ENCODE measurements at regions not wholly inside any gene's neighbourhood (a gene's known extent, or its start where the extent isn't known, plus 50 kb on each side); places are given as distances from the start of the nearest gene placed in this dataset.

DNA sequence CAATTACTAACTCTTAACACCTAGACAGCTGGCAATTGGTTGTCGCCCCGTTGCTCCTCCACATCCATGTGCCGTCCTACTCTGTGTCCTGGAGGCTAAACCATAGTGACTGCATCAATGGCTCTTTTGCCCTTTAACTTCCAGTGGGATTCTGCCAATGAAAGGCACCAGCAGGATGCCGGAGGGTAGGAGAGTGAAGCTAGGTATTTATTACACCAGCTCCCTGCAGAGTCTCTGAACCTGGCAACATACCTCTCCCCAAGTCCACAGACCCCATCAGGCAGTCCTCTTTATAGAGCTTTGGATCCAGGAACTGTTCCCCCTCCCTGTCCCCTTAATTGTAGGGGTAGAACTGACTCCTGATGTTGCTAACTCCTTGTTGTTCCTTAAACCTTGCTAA, 426.8 kb downstream of the HNRNPD start:
- no peak for DNase-seq (ENCODE audit: low read depth)

DNA sequence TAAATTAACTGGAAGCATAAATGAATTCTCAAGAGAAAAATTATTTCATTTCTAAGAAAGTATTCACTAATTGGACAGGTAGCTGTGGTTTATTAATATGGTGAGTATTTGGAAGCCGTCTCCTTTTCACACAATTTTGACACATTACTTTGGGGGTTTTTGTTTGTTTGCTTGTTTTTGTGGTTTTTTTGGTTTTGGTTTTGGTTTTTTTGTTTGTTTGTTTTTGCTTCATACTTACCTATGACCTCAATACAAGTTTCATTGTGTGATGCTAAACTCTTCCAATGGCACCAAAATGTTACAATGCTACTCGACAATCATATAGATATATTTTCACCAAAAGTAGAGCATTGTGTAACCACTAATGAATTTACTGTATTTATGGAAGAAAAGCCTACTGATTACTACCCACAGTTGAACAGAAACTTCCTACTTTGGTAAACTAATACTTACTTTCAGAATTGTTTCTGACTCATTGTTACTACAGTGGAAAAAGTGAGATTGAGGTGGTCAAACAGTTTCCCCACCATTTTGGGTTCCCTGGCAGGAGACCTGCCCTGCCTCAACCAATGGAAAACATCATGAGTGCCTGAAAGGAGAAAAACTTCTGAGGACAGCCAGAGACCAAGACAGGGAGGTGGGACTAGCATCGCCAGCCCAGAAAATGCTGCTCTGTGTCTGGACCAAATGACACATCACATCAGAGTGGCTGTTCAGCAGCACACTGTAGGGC, 443.1 kb downstream of the HNRNPD start:
- DNase-seq (ENCODE audit: low read depth): no peak

DNA sequence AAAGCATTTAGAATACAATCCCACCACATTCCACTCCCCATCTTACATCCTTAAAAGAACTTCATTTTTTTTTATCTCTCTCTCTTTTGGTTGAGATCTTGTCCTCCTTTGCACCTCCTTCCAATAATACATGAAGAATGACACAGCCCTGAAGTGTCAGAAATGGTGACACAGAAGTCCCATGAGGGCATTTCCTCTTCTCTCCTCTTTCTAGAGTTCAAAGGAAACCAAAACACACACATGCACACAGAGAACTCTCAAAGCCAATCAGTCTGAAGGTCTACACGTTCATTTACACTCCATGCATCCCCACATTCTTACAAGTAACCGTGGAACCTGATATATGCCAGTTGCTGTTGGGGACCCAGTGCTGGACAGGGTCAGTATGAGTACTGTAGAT, 450.7 kb downstream of the HNRNPD start:
- no peak for DNase-seq (ENCODE audit: low read depth)

DNA sequence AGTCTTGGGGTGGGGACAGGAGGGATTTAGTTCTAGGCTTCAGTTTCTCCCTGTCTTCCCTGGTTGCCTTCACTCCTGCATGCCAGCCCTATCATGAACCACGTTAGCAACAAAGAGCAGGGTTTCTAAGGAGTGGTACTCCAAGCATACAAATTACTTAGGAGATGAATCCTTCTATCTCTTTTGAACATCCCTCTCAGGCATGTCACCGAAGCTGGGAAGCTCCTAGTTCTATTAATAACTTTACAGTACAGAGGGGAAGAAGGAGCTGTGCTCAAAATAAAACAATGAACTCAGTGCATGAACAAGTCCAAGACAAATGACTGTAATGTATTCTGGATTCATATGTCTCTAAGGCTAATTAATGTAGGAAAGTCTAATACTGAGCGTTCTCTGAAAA, 450.6 kb upstream of the RASGEF1B start:
- no peak for DNase-seq (ENCODE audit: low read depth)

DNA sequence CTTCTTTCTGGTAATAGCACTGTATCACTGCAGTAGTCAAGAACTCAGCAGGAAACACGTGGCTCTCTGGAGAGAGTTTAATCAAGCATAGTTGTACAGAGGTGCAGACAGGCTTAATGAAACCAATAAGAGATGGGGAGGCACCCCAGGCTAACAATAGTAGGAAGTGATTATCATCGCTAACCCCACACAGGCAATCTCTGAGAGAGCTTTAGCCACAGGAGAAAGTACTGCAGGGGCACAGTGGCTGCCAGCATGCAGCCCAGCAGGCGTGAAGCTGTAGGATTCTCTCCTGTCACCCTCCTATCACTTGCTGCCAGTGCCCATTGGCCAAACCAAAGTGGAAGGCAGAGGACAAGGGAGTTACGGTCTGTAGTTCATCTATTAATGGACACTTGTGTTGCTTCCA, 450.0 kb upstream of the RASGEF1B start:
- DNase-seq (ENCODE audit: low read depth): no peak

DNA sequence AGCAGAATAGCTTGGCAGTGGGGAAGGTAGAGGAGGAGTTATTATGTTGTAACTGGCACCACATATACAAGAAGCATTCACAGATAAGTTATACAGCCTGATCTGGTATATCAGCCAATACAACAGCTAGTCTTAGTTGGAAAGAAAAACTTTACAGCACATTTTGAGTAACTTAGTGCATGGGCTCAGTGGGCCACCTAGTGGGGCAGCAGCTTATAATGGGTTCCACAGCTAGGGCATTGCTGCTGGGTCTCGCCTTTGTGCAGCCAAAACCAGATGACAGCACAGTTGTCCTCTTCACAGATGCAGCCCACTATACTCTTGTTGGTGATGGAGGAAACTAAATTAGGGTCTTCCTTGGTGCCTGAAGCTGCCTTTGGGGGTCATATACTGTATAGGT, 448.1 kb upstream of the RASGEF1B start:
- no peak for DNase-seq (ENCODE audit: low read depth)

DNA sequence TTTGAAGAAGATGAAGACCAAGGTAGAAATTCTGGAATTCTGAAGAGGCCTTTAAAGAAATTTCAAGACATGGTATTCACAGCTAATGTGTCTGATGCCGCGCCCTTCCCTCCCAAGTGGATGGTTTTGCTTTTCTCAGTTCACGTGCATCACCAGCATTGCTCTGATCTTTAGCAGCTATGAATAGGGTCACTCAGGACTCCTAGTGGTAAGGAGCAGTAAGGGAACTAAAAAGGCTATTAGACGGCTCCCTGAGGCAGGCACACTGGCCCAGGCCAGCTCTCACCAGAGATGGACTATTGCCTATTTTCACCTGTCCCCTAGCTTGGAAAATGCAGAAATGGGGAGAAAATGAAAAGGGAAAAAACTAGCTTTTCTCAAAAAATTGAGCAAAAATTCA, 447.5 kb upstream of the RASGEF1B start:
- no peak for DNase-seq (ENCODE audit: low read depth)

DNA sequence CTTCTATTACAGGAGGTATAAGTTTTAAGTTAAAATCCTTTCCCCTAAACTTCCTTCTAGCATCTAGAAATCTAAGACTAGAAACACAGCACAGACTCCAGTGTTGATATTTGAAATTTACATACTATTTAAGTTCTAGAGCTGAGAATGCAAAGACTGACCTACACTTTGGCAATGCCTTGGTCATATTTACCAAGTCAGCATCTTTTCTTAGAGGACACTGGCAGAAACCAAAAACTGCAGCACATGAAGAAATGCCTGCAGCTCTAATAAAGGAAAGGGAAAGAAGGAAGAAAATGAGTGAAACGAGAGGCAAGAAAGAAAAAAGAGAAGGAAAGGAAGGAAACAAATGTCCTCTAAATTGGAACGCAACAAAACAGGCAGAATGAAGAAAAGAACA, 443.7 kb upstream of the RASGEF1B start:
- DNase-seq (ENCODE audit: low read depth): no peak

DNA sequence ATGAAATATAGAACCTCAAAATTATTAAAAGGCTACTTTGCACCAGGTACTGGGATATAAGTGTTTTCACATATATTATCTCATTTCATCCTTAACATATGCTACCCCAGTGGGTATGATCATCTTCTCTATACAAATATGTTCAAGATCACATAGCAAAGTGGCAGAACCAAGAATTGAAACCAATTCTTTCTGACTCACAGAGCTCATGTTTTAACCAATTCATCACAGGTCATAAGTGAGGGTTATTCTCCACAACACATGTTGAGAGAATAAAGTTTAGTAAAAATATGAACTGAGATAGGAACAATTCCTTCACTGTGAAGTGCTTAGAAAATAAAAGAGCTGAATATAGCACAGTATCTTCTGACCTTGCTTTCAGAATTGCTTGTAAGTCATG, 442.9 kb upstream of the RASGEF1B start:
- no peak for DNase-seq (ENCODE audit: low read depth)

DNA sequence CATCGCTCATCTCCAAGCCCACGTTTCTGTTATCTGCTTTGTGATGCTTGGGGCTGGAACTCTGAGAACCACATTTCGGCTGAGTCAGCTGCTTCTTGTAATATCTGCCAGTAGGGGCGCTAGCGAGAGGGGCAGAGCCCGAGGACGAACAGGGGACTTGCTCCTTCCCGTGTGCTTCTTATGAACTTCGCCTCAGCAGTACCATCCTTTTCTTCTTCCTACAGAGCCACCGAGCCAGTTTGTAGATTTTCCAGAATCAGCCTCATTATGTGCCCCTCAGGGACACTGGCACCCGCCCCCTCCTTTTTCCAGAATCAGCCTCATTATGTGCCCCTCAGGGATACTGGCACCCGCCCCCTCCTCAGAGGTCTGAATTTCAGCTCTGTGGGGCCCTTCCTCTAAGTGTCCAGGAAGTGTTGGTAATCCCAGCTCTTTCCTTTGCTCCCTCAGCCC, 441.7 kb upstream of the RASGEF1B start:
- DNase-seq (ENCODE audit: low read depth): peak; percentile 5

DNA sequence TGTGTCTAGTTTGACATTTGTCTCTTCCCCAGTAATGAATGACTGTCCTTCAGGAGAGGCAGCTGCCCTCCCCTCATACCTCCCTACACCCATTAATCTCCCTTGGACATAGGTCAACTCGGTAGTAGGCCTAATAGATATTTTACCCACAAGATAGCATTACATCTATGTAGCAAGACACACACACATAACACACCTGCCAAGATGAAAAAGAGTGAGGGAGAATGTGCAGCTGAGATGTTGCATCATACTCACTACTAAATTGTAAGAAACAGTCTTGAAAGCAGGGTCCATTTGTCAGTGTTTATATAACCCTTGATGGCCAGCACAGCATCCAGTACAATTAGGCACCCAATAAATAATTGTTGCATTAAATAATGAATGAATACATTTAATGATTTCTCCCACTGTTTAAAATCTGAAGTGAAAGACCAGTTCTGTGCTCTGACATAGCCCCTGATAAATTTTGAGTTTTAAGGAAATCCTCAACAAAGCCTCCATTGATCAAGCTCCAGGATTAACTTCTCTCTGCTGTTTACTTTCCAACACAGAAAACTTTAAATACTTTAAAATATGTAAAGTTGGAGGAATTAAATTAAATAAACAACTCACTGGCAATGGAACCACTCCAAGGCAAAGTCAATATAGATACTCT, 440.8 kb upstream of the RASGEF1B start:
- DNase-seq (ENCODE audit: low read depth): no peak

DNA sequence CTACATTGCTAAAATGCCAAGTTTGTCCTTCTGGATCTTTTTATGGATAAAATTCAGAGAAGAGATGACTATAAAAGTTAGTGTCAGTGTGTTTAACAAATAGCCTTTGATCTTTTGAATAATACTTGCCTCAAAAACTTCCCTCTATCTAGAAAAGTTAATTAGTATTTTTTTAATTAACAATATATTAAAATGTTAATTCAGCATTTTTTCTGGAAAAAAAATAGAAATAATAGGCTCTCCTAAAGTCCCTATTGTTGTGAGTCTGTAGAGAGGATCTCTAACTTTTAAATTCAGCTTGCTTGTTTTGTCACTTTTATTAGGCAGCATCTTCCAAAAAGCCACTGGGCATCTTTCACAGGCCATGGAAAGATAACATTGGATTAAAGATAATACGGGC, 435.2 kb upstream of the RASGEF1B start:
- DNase-seq (ENCODE audit: low read depth): no peak

DNA sequence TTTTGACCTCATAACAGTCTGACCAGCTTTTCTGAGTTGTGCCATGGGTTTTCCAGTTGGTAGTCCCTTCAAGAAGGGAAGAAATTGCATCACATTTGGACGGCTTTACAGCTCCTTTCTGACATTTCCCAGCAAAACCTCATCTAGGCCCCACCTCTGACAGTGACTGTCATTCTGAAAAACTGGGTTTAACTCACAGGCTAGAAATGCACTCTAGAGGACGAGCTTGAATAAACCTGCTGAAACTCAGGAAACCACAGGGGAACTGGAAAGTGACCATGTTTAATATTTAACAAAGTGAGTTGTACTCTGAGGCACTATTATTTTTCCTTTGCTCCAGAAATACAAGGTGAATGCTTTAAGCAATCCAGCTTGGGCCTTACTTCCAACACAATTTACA, 434.3 kb upstream of the RASGEF1B start:
- no peak for DNase-seq (ENCODE audit: low read depth)

DNA sequence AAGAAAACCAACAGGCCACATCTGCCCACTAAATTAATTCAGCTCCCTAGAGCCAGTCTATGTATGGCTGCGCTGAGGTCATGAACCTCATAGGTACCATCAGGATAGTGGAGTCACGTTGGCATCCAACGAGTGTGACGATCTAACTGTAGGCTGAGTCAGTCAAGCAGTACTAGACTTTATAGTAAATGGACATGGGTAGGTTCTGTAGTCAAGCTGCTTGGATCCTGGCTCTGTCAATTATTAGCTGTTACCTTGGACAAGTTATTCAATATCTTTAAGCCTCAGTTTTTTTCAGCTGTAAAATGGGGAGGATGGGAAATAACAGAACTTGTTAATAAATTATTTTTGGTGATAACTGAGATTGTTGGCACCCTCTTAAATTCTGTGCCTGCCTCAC, 432.4 kb upstream of the RASGEF1B start:
- DNase-seq (ENCODE audit: low read depth): no peak

DNA sequence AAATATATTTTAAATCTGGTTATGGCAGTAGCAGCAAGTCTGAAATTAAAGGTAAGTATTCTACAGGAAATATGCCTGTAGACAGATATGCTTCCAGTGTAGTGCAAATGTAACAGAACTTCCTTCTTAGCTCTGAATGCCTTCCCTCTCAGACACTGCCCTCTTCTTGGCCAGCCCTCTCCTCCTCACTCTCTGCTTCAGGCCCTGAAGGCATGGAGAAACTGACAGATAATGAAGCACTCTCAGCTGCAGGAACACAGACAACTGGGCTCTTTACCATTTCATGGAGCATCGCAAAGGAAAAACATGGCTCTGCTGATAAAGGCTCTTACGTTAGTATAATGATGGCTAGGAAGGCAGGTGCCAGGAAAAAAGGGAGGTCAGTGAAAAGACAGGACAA, 431.5 kb upstream of the RASGEF1B start:
- DNase-seq (ENCODE audit: low read depth): no peak

DNA sequence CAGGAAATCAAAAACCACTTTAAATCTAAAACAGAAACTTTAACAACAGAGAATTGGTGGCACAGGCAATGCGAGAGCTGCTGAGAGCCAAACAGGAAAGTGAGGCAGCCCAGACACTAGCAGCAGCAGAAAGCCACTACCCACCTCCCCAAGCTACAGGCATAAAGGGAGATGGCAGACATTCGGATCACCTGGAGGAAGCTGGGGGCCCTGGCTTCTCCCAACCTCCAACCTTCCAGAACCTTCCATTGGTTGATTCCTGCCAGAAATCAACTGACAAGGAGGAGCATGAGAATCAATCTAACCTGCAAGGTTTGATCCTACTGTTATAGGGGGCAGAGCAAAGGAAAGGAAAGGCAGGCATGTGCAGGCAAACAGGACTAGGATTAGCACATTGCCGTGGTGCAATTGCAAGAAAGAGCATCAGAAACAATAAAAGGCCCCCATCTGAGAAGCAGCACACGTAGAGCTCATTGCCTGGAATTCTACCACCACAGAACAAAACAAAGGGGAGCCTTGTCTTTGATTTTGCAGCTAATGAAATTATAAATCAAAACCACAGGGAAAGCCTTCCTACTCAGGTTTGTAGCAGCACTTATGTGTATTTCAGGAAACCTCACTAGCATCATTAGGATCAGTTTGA, 427.3 kb upstream of the RASGEF1B start:
- DNase-seq (ENCODE audit: low read depth): no peak

DNA sequence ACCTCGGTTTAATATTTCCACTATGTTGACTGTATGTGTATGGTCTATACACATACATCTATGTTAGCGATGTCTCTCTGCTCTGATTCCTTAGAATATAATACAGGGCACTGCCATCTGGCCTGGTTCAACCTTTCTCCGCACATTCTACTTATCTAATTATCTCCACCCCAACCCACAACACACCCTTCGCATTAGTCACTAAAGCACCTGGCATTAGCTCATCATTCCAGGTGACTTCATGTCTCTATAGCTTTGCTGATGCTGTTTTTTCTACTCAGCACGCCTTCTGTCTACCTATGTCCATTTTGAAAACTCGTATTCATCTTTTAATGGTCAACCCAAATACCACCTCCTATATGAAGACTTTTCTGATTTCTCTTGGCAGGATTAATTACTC, 425.2 kb upstream of the RASGEF1B start:
- no peak for DNase-seq (ENCODE audit: low read depth)

DNA sequence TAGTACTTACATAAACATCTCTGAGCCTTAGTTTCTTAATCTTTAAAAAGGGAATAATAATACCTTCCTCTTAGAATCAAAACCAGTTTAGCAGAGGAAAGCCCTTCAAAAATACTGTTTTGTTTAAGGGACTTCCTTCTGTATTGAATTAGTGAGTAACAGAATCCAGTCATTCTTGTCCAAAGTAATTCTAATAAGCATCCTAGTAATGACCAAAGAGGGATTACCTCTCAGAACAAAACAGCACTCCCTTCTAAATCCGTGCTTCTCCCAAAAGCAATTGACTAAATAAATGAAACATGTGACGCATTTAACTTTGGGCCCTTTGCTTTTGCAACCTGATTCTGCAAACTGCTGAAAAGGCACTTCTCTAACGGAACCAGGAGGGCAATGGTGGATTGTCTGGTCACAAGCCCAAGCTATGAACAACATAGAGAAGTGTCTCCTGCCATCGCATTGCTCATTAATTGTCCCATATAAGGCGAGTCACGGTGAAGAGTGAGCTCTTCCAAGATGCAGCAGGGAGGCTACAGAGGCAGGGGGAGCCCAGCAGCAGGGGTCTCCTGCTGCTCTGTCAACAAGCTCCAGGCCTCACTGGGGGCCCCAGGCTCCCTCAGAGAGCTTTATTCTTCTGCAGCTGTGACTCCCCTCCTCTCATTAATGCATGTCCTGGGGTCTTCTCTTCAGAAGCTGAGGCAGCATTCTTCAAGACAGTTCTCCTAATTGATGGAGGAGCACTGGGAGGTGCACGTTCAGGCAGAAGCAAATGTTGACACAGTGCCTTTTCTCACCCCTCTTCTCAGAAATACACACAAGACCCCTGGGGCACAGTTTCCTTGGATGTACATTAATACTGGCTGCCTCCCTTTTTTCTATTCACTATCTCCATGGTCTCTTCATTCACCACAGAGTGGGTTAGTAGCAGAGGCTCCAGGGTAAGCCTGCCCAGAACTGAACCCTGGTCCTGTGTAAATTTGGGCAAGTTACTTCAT, 419.6 kb upstream of the RASGEF1B start:
- DNase-seq (ENCODE audit: low read depth): no peak

DNA sequence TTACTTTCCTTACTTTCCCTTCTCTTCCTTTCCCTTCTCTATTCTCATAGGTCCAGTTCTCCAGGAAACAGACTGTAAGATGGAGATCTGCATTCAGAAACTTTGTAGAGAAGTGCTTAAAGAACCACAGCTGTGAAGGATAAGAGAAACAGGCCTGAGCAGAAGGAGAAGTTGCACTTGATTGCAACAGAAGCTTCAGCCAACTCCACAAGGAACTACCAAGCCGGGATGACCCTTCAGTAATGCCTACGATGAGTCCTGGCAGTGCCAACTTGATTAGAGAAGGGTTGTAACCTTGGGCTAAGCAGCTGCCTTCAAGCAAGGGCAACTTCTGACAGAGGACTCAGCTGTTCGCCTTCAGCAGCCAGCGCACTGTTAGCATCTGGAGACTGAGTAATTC, 413.3 kb upstream of the RASGEF1B start:
- no peak for DNase-seq (ENCODE audit: low read depth)

DNA sequence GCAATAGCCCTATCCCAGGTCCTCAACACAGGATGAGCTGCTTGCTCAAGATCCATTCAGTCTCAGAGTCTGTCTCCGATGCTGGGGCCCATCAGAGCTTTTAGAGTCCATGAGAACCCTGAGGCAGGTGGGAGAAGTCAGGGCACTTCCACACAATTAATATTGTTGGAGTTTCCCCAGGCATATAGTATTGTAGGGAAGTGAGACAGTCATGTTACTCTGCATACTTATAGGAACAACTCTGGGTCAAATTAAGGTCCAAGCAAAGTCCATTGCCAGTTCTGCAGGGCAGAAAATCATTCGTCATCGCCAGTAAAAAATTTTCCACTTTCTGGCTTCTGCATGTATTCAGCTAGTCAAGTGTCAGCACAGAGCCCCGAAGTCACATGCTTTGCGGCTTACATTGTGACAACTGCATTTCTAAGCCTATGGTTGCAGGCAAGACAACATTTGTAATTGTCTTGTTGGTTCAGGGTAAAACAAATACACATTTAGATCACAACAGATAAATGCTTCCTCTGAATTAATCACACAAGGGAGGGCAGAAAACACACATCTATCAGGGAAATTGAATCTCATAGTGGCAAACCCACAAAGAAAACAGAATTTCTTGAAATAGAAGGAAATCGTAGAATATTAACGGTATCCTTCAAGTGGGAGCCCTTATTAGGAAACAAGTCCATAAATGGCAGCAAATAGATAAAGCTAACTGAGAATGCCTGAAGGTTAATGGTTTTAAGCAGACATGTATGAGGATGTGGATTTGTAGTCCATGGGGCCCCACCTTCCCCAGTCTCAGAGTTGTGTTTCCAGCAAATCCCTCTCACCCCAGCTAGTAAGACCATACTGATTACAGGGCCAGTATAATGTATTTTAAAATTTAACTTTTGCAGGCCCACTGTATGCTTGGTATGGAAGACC, 412.1 kb upstream of the RASGEF1B start:
- no peak for DNase-seq (ENCODE audit: low read depth)

DNA sequence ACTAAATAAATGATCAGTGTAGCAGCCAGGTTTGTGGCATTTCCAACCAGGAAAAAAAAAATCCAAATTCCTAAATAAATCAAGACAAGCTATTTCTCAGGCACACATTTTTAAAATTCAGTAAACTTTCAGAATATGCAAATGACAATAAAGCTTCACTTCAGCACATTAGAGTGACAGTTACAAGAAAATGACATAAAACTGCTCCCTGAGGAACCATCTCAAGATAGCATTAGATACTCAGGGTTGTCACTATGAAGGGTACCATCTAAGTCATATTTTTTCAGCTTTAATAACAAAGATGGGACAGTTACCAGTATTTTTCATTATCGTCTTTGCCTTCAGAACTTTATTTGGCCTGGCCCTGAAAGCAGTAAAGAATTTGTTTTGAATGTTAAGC, 411.3 kb upstream of the RASGEF1B start:
- DNase-seq (ENCODE audit: low read depth): no peak
